GM18519 (cell line): ENCODE measurements at regions not wholly inside any gene's neighbourhood (a gene's known extent, or its start where the extent isn't known, plus 50 kb on each side); places are given as distances from the start of the nearest gene placed in this dataset.

Source experiments
- ATAC-seq: cut with Tn5 transposase; IDR thresholded peaks from one replicate; pipeline ENCODE4 v1.9.1; 2021; ENCODE audit warnings: mild to moderate bottlenecking, moderate library complexity; ENCODE audit not compliant: unreplicated experiment, low FRiP score

DNA sequence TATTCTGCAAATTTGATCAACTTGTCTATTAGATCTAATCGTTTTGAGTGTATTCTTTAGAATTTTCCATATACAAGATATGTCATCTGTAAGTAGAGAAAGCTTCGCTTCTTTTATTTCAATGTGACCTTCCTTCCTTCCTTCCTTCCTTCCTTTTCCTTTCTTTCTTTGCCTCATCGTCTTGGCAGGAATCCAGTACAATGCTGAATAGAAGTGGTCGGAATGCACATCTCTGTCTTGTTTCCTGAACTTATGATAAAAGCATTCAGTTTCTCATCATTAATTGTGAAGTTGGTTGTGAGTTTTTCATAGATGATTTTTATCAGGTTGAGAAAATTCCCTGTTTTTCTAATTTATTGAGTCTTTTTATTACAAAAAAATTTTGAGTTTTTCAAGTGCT is 300.7 kb upstream of the ZNF32 start:
- no peak for ATAC-seq

DNA sequence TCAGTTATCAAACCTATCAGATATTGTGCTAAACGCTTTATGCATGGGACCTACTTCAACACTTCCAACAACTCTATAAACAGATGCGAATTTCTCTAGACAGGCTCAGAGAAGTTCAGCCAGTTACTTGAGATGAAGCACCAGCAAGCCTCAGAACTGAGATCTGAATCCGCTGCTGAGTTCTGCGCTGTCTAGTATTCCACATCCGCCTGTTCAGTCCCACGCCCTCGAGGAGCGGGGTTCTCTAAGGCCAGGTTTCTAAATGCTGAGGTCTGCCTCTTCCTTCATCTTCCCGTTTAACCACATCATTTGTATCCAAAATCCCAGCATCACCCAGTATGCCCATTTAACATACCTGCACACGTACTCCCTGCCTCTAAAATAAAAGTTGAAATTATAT is 297.8 kb upstream of the ZNF32 start:
- no peak for ATAC-seq

GRCh38 chr10:43945908-43946307 is 297.2 kb upstream of the ZNF32 start:
- no peak for ATAC-seq

- ATAC-seq, result no peak
These were observed 296.5 kb upstream of the ZNF32 start for GRCh38 chr10:43945094-43945730.

- no peak for ATAC-seq
These were observed 295.9 kb upstream of the ZNF32 start for GRCh38 chr10:43944381-43945093.

- no peak for ATAC-seq
These were observed 295.2 kb upstream of the ZNF32 start for GRCh38 chr10:43943818-43944360.

DNA sequence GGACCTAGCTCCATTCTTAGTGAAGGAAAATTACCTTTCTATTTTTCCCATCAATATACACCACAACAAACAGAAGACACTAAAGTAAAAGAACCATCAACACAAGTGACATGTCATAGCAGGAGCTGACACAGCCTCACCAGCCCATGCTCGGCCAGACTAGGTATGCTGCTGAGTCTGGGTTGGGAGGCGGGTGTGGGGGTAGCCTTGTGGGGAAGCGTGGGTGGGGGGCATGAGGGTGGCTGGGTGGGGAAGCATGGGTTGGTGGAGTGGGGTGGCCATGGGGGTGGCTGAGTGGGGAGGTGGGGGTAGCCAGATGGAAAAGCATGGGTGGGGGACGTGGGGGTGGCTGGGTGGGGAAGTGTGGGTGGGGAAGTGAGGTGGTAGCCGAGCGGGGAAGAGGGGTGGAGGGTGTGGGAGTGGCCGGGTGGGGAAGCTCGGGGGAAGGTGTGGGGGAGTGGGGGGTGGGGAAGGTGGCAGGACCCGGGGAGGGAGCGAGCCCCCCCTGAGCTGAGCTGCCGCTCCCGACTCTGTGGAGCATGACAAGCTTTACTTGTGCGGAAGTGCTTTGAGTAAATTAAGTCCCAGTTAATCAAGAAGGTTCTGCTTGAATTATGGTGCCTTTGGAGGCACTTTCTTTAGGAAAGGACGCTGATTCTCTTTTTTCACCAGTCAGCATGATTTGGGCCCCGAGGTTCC is 294.6 kb upstream of the ZNF32 start:
- ATAC-seq, result no peak

- no peak for ATAC-seq
These were observed 293.6 kb upstream of the ZNF32 start for GRCh38 chr10:43942096-43942850.

GRCh38 chr10:43940898-43941837 is 292.5 kb upstream of the ZNF32 start:
- ATAC-seq, result no peak

DNA sequence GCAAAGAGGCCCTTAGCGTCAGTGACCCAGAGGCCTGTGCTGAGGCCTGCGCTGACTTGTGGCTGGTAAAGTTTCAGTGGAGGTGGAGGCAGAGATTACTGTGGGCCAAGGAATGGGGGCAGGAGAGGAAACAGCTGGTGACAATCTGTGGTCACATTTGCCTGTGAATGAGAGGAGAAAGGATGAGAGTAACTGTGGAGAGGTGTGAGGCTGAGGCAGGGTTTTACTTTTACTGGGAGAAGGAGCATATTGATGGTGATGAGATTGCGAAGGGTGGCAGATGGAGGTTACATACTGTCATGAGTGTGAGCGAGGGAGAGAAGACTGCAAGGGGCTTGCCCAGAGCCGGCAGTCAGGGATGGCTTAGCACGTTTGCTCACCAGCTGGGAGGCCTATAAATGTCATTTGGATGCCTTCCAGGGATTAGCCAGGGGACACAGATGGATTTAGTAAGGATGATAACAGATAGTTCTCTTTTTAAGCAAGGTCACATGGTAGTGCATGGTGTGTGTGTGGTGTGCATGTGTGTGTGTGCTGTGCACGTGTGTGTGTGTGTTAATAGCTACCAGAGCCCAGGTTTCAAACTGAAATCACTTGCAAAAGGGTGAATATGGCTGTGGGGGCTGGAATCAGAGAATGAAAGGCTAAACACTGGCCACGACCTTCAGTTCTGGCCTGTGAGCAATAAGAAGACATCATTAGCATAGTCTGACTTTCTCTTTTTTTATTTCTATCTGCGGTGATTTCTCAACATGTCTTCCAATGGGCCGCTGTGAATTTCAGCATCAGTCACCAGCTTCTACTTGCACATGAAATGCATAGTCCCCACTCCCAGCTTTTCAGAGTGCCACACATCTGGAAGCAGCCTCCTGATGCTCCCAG is 291.5 kb upstream of the ZNF32 start:
- peak; percentile 39 for ATAC-seq

GRCh38 chr10:43939389-43939938 is 290.8 kb upstream of the ZNF32 start:
- peak; percentile 27 for ATAC-seq

- ATAC-seq, result no peak
These were observed 290.1 kb upstream of the ZNF32 start for GRCh38 chr10:43938810-43939209.

- no peak for ATAC-seq
These were observed 282.7 kb upstream of the ZNF32 start for GRCh38 chr10:43931308-43931930.

GRCh38 chr10:43930777-43931176 is 282.1 kb upstream of the ZNF32 start:
- no peak for ATAC-seq

DNA sequence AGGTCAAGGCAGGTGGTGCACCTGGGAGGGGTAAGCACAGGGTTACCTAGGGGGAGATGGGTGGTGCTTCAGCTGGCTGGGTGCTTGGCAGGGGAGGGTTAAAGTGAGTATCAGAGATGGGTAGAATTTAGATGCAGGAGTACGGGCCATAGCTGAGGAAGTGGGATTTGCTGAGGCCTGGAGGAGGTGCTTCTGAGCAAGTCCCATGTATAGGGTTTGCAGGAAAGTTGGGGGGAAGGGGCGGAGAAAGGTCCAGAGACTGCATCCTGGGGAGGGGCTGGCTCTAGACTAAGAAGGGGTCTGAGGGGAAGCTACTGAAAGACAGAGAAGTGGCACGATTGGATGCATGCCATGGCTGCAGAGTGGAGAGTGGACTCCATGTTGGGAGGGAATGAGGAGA is 281.6 kb upstream of the ZNF32 start:
- ATAC-seq, result no peak

GRCh38 chr10:43929122-43929521 is 280.4 kb upstream of the ZNF32 start:
- ATAC-seq, result no peak

- ATAC-seq, result no peak
These were observed 279.8 kb upstream of the ZNF32 start for GRCh38 chr10:43928425-43928968.
